HT1080 (cell line): ENCODE measurements at regions not wholly inside any gene's neighbourhood (a gene's known extent, or its start where the extent isn't known, plus 50 kb on each side); places are given as distances from the start of the nearest gene placed in this dataset. TPM values are rescaled to one million over a fixed set of nuclear protein-coding genes. Genes with fewer than 3 reads are reported as not detected.

Source experiments
- small RNA-seq: library from RNA; depleted of rRNA; stranded (forward); fragments of <200 nt; gene quantifications from one replicate; pipeline ENCODE3, GENCODE V24; 2014

Small RNA genes in the stretch of these regions (small RNA-seq; reads per million reads assigned to genes)
- gene HMGN1P17 (not detected), gene RNU6ATAC2P (0.07 reads per million)
